BLaER1 (cell line): ENCODE measurements at regions not wholly inside any gene's neighbourhood (a gene's known extent, or its start where the extent isn't known, plus 50 kb on each side); places are given as distances from the start of the nearest gene placed in this dataset.

Experiments used
- H3K27ac ChIP-seq: shearing (Covaris generic); formaldehyde crosslinking; 2 replicates; pipeline ENCODE4 v1.8.1; 2022
- H3K27me3 ChIP-seq: shearing (Covaris generic); formaldehyde crosslinking; 2 replicates; pipeline ENCODE4 v1.8.1; 2022
- H3K36me3 ChIP-seq: shearing (Covaris generic); formaldehyde crosslinking; 2 replicates; pipeline ENCODE4 v1.8.1; 2022
- H3K4me1 ChIP-seq: shearing (Covaris generic); formaldehyde crosslinking; 2 replicates; pipeline ENCODE4 v1.8.1; 2022
- H3K4me2 ChIP-seq: shearing (Covaris generic); formaldehyde crosslinking; 2 replicates; pipeline ENCODE4 v1.8.1; 2022
- H3K4me3 ChIP-seq: shearing (Covaris generic); formaldehyde crosslinking; 2 replicates; pipeline ENCODE4 v1.8.1; 2022
- H3K9ac ChIP-seq: shearing (Covaris generic); formaldehyde crosslinking; 2 replicates; pipeline ENCODE4 v1.8.1; 2022
- H3K9me3 ChIP-seq: shearing (Covaris generic); formaldehyde crosslinking; 2 replicates; pipeline ENCODE4 v1.8.1; 2022
- H4K20me1 ChIP-seq: shearing (Covaris generic); formaldehyde crosslinking; 2 replicates; pipeline ENCODE4 v1.8.1; 2022
- Cebpa-rat ChIP-seq: shearing (Covaris generic); IDR thresholded peaks from 2 replicates; pipeline ENCODE4 v1.8.1; 2022

- no peaks in the 10 kb centered on the region for H4K20me1 ChIP-seq
- no peaks in the 10 kb centered on the region for H3K9me3 ChIP-seq
- no peaks in the 10 kb centered on the region for H3K36me3 ChIP-seq
- H3K4me2 ChIP-seq, result no peak overlapping the region
- no peak overlapping the region for H3K27ac ChIP-seq
- H3K9ac ChIP-seq, result no peak overlapping the region
- no peak for TF ChIP-seq Cebpa-rat
- H3K4me1 ChIP-seq, result no peaks in the 10 kb centered on the region
- no peak overlapping the region for H3K4me3 ChIP-seq
- H3K27me3 ChIP-seq, result no peaks in the 10 kb centered on the region
Measured at GRCh38 chr2:104583811-104584210, 270.1 kb upstream of the POU3F3 start.

GRCh38 chr2:104584393-104584792 is 269.5 kb upstream of the POU3F3 start:
- Histone ChIP-seq H3K27ac (no peak overlapping the region), H3K4me3 (no peak overlapping the region), H3K4me1 (no peaks in the 10 kb centered on the region), H3K9ac (no peak overlapping the region), H3K27me3 (no peaks in the 10 kb centered on the region), H3K36me3 (no peaks in the 10 kb centered on the region), H4K20me1 (no peaks in the 10 kb centered on the region), H3K9me3 (no peaks in the 10 kb centered on the region), H3K4me2 (no peak overlapping the region)
- no peak for TF ChIP-seq Cebpa-rat

GRCh38 chr2:104595576-104595975 is 258.3 kb upstream of the POU3F3 start:
- Histone ChIP-seq H3K27me3 (no peaks in the 10 kb centered on the region), H3K4me1 (peaks cover 5% of the 10 kb centered on the region; the same call in 1 of the 2 replicates), H3K9ac (no peak overlapping the region), H3K36me3 (no peaks in the 10 kb centered on the region), H3K4me2 (no peak overlapping the region), H3K4me3 (no peak overlapping the region), H3K27ac (no peak overlapping the region), H3K9me3 (peaks cover 22% of the 10 kb centered on the region), H4K20me1 (no peaks in the 10 kb centered on the region)
- TF ChIP-seq Cebpa-rat, result no peak

- Histone ChIP-seq H3K27me3 (no peaks in the 10 kb centered on the region), H3K9me3 (no peaks in the 10 kb centered on the region), H3K4me3 (no peak overlapping the region), H3K4me1 (peaks cover 5% of the 10 kb centered on the region; the same call in 1 of the 2 replicates), H3K9ac (no peak overlapping the region), H3K27ac (no peak overlapping the region), H3K4me2 (no peak overlapping the region), H3K36me3 (no peaks in the 10 kb centered on the region), H4K20me1 (no peaks in the 10 kb centered on the region)
- no peak for TF ChIP-seq Cebpa-rat
Measured at GRCh38 chr2:104597942-104598341, 256.0 kb upstream of the POU3F3 start.

- no peaks in the 10 kb centered on the region for H3K36me3 ChIP-seq
- H3K9ac ChIP-seq, result no peak overlapping the region
- H3K4me2 ChIP-seq, result no peak overlapping the region
- H3K4me3 ChIP-seq, result no peak overlapping the region
- H3K27ac ChIP-seq, result no peak overlapping the region
- no peaks in the 10 kb centered on the region for H3K27me3 ChIP-seq
- H3K9me3 ChIP-seq, result peaks cover 2% of the 10 kb centered on the region; the same call in 1 of the 2 replicates
- H3K4me1 ChIP-seq, result peaks cover 5% of the 10 kb centered on the region; the same call in 1 of the 2 replicates
- H4K20me1 ChIP-seq, result no peaks in the 10 kb centered on the region
- no peak for TF ChIP-seq Cebpa-rat
Measured at GRCh38 chr2:104598636-104599035, 255.3 kb upstream of the POU3F3 start.

GRCh38 chr2:104599787-104600510 is 254.0 kb upstream of the POU3F3 start:
- H3K4me1 ChIP-seq, result peaks cover 5% of the 10 kb centered on the region; the same call in 1 of the 2 replicates
- no peak overlapping the region for H3K27ac ChIP-seq
- no peak for TF ChIP-seq Cebpa-rat
- H3K9me3 ChIP-seq, result peaks cover 15% of the 10 kb centered on the region
- H3K27me3 ChIP-seq, result no peaks in the 10 kb centered on the region
- H3K4me3 ChIP-seq, result no peak overlapping the region
- no peak overlapping the region for H3K9ac ChIP-seq
- H4K20me1 ChIP-seq, result no peaks in the 10 kb centered on the region
- H3K36me3 ChIP-seq, result no peaks in the 10 kb centered on the region
- H3K4me2 ChIP-seq, result no peak overlapping the region

GRCh38 chr2:104606056-104606455 is 247.9 kb upstream of the POU3F3 start:
- Histone ChIP-seq H4K20me1 (no peaks in the 10 kb centered on the region), H3K4me3 (no peak overlapping the region), H3K27ac (no peak overlapping the region), H3K27me3 (no peaks in the 10 kb centered on the region), H3K4me2 (no peak overlapping the region), H3K36me3 (no peaks in the 10 kb centered on the region), H3K9ac (no peak overlapping the region), H3K9me3 (peaks cover 23% of the 10 kb centered on the region), H3K4me1 (no peaks in the 10 kb centered on the region)
- no peak for TF ChIP-seq Cebpa-rat

GRCh38 chr2:104616856-104617255 is 237.1 kb upstream of the POU3F3 start:
- H3K36me3 ChIP-seq, result no peaks in the 10 kb centered on the region

GRCh38 chr2:104620801-104621200 is 233.1 kb upstream of the POU3F3 start:
- no peak overlapping the region for H3K9ac ChIP-seq
- H3K27ac ChIP-seq, result no peak overlapping the region
- no peak overlapping the region for H3K4me3 ChIP-seq
- peaks cover 9% of the 10 kb centered on the region for H3K4me1 ChIP-seq
- no peaks in the 10 kb centered on the region for H3K27me3 ChIP-seq
- TF ChIP-seq Cebpa-rat, result no peak
- H3K4me2 ChIP-seq, result peak overlapping the region; percentile 42; the same call in 1 of the 2 replicates
- no peaks in the 10 kb centered on the region for H3K9me3 ChIP-seq
- H3K36me3 ChIP-seq, result no peaks in the 10 kb centered on the region
- no peaks in the 10 kb centered on the region for H4K20me1 ChIP-seq

More at GRCh38 chr2:104616856-104617255, 237.1 kb upstream of the POU3F3 start:
- Histone ChIP-seq H3K4me2 (no peak overlapping the region), H3K9ac (no peak overlapping the region), H3K27ac (no peak overlapping the region), H3K4me3 (no peak overlapping the region), H3K4me1 (peaks cover 9% of the 10 kb centered on the region), H3K27me3 (no peaks in the 10 kb centered on the region), H3K9me3 (no peaks in the 10 kb centered on the region), H4K20me1 (no peaks in the 10 kb centered on the region)
- no peak for TF ChIP-seq Cebpa-rat

GRCh38 chr2:104635608-104636007 is 218.3 kb upstream of the POU3F3 start:
- no peak for TF ChIP-seq Cebpa-rat
- Histone ChIP-seq H4K20me1 (no peaks in the 10 kb centered on the region), H3K4me3 (no peak overlapping the region), H3K9me3 (no peaks in the 10 kb centered on the region), H3K9ac (no peak overlapping the region), H3K27me3 (no peaks in the 10 kb centered on the region), H3K4me2 (no peak overlapping the region), H3K36me3 (no peaks in the 10 kb centered on the region), H3K4me1 (peaks cover 9% of the 10 kb centered on the region), H3K27ac (no peak overlapping the region)
